AG09319 (cell line): ENCODE measurements at regions not wholly inside any gene's neighbourhood (a gene's known extent, or its start where the extent isn't known, plus 50 kb on each side); places are given as distances from the start of the nearest gene placed in this dataset.

Experiments
- DNase-seq: peaks from one replicate; pipeline ENCODE4 v3.0.0-alpha.2; 2010; ENCODE audit warnings: low read depth; ENCODE audit errors: extremely low read depth
- CTCF ChIP-seq: IDR thresholded peaks from 2 replicates; pipeline ENCODE4 v1.5.1; 2011; ENCODE audit warnings: low read depth, mild to moderate bottlenecking, inconsistent platforms, low read length, moderate library complexity

GRCh38 chr12:97835541-97835940 is 372.9 kb downstream of the RMST start:
- TF ChIP-seq CTCF = no peak
- DNase-seq = no peak

GRCh38 chr12:97837401-97837800 is 374.8 kb downstream of the RMST start:
- DNase-seq = no peak
- TF ChIP-seq CTCF = no peak

GRCh38 chr12:97848051-97848450 is 385.4 kb downstream of the RMST start:
- no peak for DNase-seq
- TF ChIP-seq CTCF = no peak

- TF ChIP-seq CTCF = no peak
- DNase-seq = no peak
Observed at GRCh38 chr12:97854477-97854876, 391.9 kb downstream of the RMST start.

- no peak for TF ChIP-seq CTCF
- DNase-seq = no peak
Observed at GRCh38 chr12:97862072-97862471, 399.5 kb downstream of the RMST start.

GRCh38 chr12:97875064-97875463 is 412.5 kb downstream of the RMST start:
- no peak for DNase-seq
- TF ChIP-seq CTCF = no peak

- TF ChIP-seq CTCF = no peak
- no peak for DNase-seq
Observed at GRCh38 chr12:97876780-97877179, 414.2 kb downstream of the RMST start.
